ENCODE measurements at regions not wholly inside any gene's neighbourhood (a gene's known extent, or its start where the extent isn't known, plus 50 kb on each side); places are given as distances from the start of the nearest gene placed in this dataset.

- TF ChIP-seq FOXP2 (optimal IDR thresholded peaks at IDR 0.05; ENCODE audit: borderline replicate concordance, extremely low read depth, extremely low read length, insufficient read depth) (no peak), POLR2AphosphoS5 (IDR thresholded peaks at IDR 0.05; ENCODE audit: low read depth, low read length) (no peak), SIN3A (IDR thresholded peaks at IDR 0.05; ENCODE audit: borderline replicate concordance, insufficient read depth, low read length) (no peak), REST (IDR thresholded peaks at IDR 0.05; ENCODE audit: insufficient read depth in 1 of 2, low read depth in 2 of 2, low read length in 2 of 2) (no peak), TAF1 (IDR thresholded peaks at IDR 0.05; ENCODE audit: borderline replicate concordance, insufficient read depth, low read length) (no peak)
These were observed 67.7 kb upstream of the NR2F2 start for GRCh38 chr15:96262549-96263489.

- TF ChIP-seq TAF1 (IDR thresholded peaks at IDR 0.05; ENCODE audit: borderline replicate concordance, insufficient read depth, low read length) (no peak), SIN3A (IDR thresholded peaks at IDR 0.05; ENCODE audit: borderline replicate concordance, insufficient read depth, low read length) (no peak)
These were observed 66.1 kb upstream of the NR2F2 start for GRCh38 chr15:96264351-96264798.

GRCh38 chr15:96264801-96265515 is 65.5 kb upstream of the NR2F2 start:
- TF ChIP-seq POLR2AphosphoS5 (IDR thresholded peaks at IDR 0.05; ENCODE audit: low read depth, low read length) (no peak), SIN3A (IDR thresholded peaks at IDR 0.05; ENCODE audit: borderline replicate concordance, insufficient read depth, low read length) (no peak), FOXP2 (optimal IDR thresholded peaks at IDR 0.05; ENCODE audit: borderline replicate concordance, extremely low read depth, extremely low read length, insufficient read depth) (no peak), TAF1 (IDR thresholded peaks at IDR 0.05; ENCODE audit: borderline replicate concordance, insufficient read depth, low read length) (no peak), REST (IDR thresholded peaks at IDR 0.05; ENCODE audit: insufficient read depth in 1 of 2, low read depth in 2 of 2, low read length in 2 of 2) (no peak)

- no peak for TF ChIP-seq TAF1 (IDR thresholded peaks at IDR 0.05; ENCODE audit: borderline replicate concordance, insufficient read depth, low read length)
- no peak for TF ChIP-seq FOXP2 (optimal IDR thresholded peaks at IDR 0.05; ENCODE audit: borderline replicate concordance, extremely low read depth, extremely low read length, insufficient read depth)
- no peak for TF ChIP-seq POLR2AphosphoS5 (IDR thresholded peaks at IDR 0.05; ENCODE audit: low read depth, low read length)
- no peak for TF ChIP-seq REST (IDR thresholded peaks at IDR 0.05; ENCODE audit: insufficient read depth in 1 of 2, low read depth in 2 of 2, low read length in 2 of 2)
- no peak for TF ChIP-seq SIN3A (IDR thresholded peaks at IDR 0.05; ENCODE audit: borderline replicate concordance, insufficient read depth, low read length)
These were observed 64.0 kb upstream of the NR2F2 start for GRCh38 chr15:96266456-96266855.

- TF ChIP-seq FOXP2 (optimal IDR thresholded peaks at IDR 0.05; ENCODE audit: borderline replicate concordance, extremely low read depth, extremely low read length, insufficient read depth) (no peak), SIN3A (IDR thresholded peaks at IDR 0.05; ENCODE audit: borderline replicate concordance, insufficient read depth, low read length) (no peak), POLR2AphosphoS5 (IDR thresholded peaks at IDR 0.05; ENCODE audit: low read depth, low read length) (no peak)
These were observed 63.0 kb upstream of the NR2F2 start for GRCh38 chr15:96267463-96267862.

All from PFSK-1 (cell line).